Smooth muscle cell (in vitro differentiated cells): ENCODE measurements at regions not wholly inside any gene's neighbourhood (a gene's known extent, or its start where the extent isn't known, plus 50 kb on each side); places are given as distances from the start of the nearest gene placed in this dataset.

Experiments
- DNase-seq: peaks from one replicate; lab custom pipeline; 2025; ENCODE audit not compliant: unreplicated experiment; lab: John Stamatoyannopoulos, UW
- H2AFZ ChIP-seq: fragments of 200-600 bp; sonication (generic); 2 replicates; pipeline ENCODE4 v1.6.0; 2016; ENCODE audit warnings: antibody characterized with exemption, low read depth, mild to moderate bottlenecking
- H3F3A ChIP-seq: fragments of 200-600 bp; sonication (generic); 2 replicates; pipeline ENCODE4 v1.6.0; 2017; ENCODE audit warnings: antibody characterized with exemption, low read depth
- H3K27ac ChIP-seq: fragments of 200-600 bp; sonication (generic); 2 replicates; pipeline ENCODE4 v1.5.1; 2016; ENCODE audit warnings: low read depth, mild to moderate bottlenecking
- H3K27me3 ChIP-seq: fragments of 200-600 bp; sonication (generic); 2 replicates; pipeline ENCODE4 v1.6.1; 2016; ENCODE audit warnings: low read depth, mild to moderate bottlenecking
- H3K36me3 ChIP-seq: fragments of 200-600 bp; sonication (generic); 2 replicates; pipeline ENCODE4 v1.5.1; 2016; ENCODE audit warnings: low read depth
- H3K4me1 ChIP-seq: fragments of 200-600 bp; sonication (generic); 2 replicates; pipeline ENCODE4 v1.5.1; 2016; ENCODE audit warnings: low read depth
- H3K4me2 ChIP-seq: fragments of 200-600 bp; sonication (generic); 2 replicates; pipeline ENCODE4 v1.6.0; 2016; ENCODE audit warnings: mild to moderate bottlenecking
- H3K4me3 ChIP-seq: fragments of 200-600 bp; sonication (generic); 2 replicates; pipeline ENCODE4 v1.5.1; 2016; ENCODE audit warnings: mild to moderate bottlenecking
- H3K79me2 ChIP-seq: fragments of 200-600 bp; sonication (generic); 2 replicates; pipeline ENCODE4 v1.6.0; 2016; ENCODE audit warnings: low read depth, mild to moderate bottlenecking
- H3K9ac ChIP-seq: fragments of 200-600 bp; sonication (generic); 2 replicates; pipeline ENCODE4 v1.6.0; 2016; ENCODE audit warnings: low read depth
- H3K9me3 ChIP-seq: fragments of 200-600 bp; sonication (generic); replicated peaks from 2 replicates; pipeline ENCODE4 v1.5.1; 2016; ENCODE audit warnings: low read depth
- H4K20me1 ChIP-seq: fragments of 200-600 bp; sonication (generic); 2 replicates; pipeline ENCODE4 v1.6.0; 2016; ENCODE audit warnings: low read depth
- CTCF ChIP-seq: fragments of 200-600 bp; sonication (generic); IDR thresholded peaks from 2 replicates; pipeline ENCODE4 v1.5.1; 2017; ENCODE audit warnings: borderline replicate concordance, mild to moderate bottlenecking, antibody characterized with exemption; ENCODE audit not compliant: insufficient read depth, poor library complexity, severe bottlenecking
- WGBS: methylation state at CpG from one replicate; pipeline ENCODE4 v1.1.7; 2016; ENCODE audit warnings: low lambda C conversion rate; 5-methylcytosine and 5-hydroxymethylcytosine counted together

- H3K36me3 ChIP-seq: no peaks in the 10 kb centered on the region
- H3K27me3 ChIP-seq: no peaks in the 10 kb centered on the region
- H3K9me3 ChIP-seq: no peaks in the 10 kb centered on the region
- TF ChIP-seq CTCF: no peak
- H3K4me3 ChIP-seq: peak overlapping the region; percentile 76
- peaks cover 19% of the 10 kb centered on the region for H3K4me1 ChIP-seq
- 13% methylated on average over 1 of the region's 1 CpG for WGBS
- no peak overlapping the region for H3K9ac ChIP-seq
- H3K27ac ChIP-seq: no peak overlapping the region
- no peaks in the 10 kb centered on the region for H3F3A ChIP-seq
- H3K4me2 ChIP-seq: peak overlapping the region; percentile 97
- peak overlapping the region; percentile 91 for H2AFZ ChIP-seq
- no peak for DNase-seq
- H3K79me2 ChIP-seq: no peaks in the 10 kb centered on the region
- no peaks in the 10 kb centered on the region for H4K20me1 ChIP-seq
Observed at GRCh38 chr6:27754408-27754782, 157.8 kb downstream of the OR2B2 start.

GRCh38 chr6:27753668-27754407 is 158.4 kb downstream of the OR2B2 start:
- no peaks in the 10 kb centered on the region for H3K79me2 ChIP-seq
- no peaks in the 10 kb centered on the region for H3K9me3 ChIP-seq
- peak overlapping the region; percentile 38 for H3K9ac ChIP-seq
- H3K4me3 ChIP-seq: peak overlapping the region; percentile 76
- no peak for TF ChIP-seq CTCF
- peaks cover 19% of the 10 kb centered on the region for H3K4me1 ChIP-seq
- no peaks in the 10 kb centered on the region for H4K20me1 ChIP-seq
- peak overlapping the region; percentile 97 for H3K4me2 ChIP-seq
- H3F3A ChIP-seq: no peaks in the 10 kb centered on the region
- under 1% methylated on average over 12 of the region's 12 CpGs for WGBS
- H2AFZ ChIP-seq: peak overlapping the region; percentile 91
- peak overlapping the region; percentile 49 for H3K27ac ChIP-seq
- DNase-seq: peak; percentile 20
- peaks cover 1% of the 10 kb centered on the region for H3K27me3 ChIP-seq
- no peaks in the 10 kb centered on the region for H3K36me3 ChIP-seq

- H3F3A ChIP-seq: no peaks in the 10 kb centered on the region
- H2AFZ ChIP-seq: peak overlapping the region; percentile 91
- no peaks in the 10 kb centered on the region for H4K20me1 ChIP-seq
- no peak for DNase-seq
- TF ChIP-seq CTCF: peak; percentile 74
- H3K27ac ChIP-seq: peak overlapping the region; percentile 86
- H3K9me3 ChIP-seq: no peaks in the 10 kb centered on the region
- peak overlapping the region; percentile 89 for H3K4me2 ChIP-seq
- H3K9ac ChIP-seq: peak overlapping the region; percentile 86
- no peaks in the 10 kb centered on the region for H3K79me2 ChIP-seq
- 10% methylated on average over 24 of the region's 24 CpGs for WGBS
- H3K4me3 ChIP-seq: peak overlapping the region; percentile 76
- peaks cover 11% of the 10 kb centered on the region for H3K4me1 ChIP-seq
- H3K36me3 ChIP-seq: no peaks in the 10 kb centered on the region
- peaks cover 11% of the 10 kb centered on the region for H3K27me3 ChIP-seq
Observed at GRCh38 chr6:27752038-27752885, 159.9 kb downstream of the OR2B2 start.
